GM12801 (cell line): ENCODE measurements at regions not wholly inside any gene's neighbourhood (a gene's known extent, or its start where the extent isn't known, plus 50 kb on each side); places are given as distances from the start of the nearest gene placed in this dataset.

Source experiments
- TF ChIP-seq, protein P1 (sequence below): IDR thresholded peaks from one replicate; pipeline ENCODE4 v1.5.1; 2011; ENCODE audit warnings: control low read depth; ENCODE audit not compliant: insufficient read length; ENCODE audit errors: extremely low read depth

DNA sequence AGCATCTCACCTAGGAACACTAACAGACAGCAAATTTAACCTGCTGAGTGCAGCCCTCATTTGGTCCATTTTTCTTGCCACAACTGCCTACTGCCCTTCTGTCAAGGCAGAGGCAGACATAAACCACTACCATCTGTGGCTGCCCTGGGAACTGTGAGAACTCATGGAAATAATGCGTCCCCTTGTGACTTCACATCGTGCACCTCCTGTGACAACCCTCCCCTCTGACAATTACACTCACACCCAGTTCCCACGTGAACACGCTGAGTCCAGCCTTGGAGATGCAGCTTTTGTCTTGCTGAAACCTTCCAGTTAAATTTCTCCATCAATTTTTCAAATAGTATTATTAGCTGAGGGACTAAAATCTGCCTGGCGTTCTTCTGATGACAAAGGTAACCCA is 193.1 kb upstream of the KLF14 start:
- TF ChIP-seq, protein P1, sequence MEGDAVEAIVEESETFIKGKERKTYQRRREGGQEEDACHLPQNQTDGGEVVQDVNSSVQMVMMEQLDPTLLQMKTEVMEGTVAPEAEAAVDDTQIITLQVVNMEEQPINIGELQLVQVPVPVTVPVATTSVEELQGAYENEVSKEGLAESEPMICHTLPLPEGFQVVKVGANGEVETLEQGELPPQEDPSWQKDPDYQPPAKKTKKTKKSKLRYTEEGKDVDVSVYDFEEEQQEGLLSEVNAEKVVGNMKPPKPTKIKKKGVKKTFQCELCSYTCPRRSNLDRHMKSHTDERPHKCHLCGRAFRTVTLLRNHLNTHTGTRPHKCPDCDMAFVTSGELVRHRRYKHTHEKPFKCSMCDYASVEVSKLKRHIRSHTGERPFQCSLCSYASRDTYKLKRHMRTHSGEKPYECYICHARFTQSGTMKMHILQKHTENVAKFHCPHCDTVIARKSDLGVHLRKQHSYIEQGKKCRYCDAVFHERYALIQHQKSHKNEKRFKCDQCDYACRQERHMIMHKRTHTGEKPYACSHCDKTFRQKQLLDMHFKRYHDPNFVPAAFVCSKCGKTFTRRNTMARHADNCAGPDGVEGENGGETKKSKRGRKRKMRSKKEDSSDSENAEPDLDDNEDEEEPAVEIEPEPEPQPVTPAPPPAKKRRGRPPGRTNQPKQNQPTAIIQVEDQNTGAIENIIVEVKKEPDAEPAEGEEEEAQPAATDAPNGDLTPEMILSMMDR, result no peak

DNA sequence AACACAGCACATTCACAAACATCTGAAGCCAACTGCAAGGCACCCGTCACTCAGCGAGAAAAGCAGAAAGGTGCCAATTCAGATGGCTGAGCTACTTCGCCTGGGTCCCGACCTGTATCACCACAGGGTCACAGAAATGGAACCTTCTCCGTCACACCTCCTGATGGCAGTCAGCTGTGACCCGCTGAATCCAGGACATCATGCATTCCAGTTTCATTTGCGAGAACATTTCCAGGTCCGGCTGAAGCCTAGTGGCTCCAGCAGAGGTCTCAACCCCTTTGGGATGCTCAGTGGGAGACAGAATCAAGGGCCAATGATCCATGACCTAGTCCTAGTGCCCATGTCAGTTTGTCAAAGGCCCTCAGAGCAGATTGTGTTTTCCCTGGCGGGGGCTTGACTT is 193.6 kb upstream of the KLF14 start:
- TF ChIP-seq, protein P1, result no peak

DNA sequence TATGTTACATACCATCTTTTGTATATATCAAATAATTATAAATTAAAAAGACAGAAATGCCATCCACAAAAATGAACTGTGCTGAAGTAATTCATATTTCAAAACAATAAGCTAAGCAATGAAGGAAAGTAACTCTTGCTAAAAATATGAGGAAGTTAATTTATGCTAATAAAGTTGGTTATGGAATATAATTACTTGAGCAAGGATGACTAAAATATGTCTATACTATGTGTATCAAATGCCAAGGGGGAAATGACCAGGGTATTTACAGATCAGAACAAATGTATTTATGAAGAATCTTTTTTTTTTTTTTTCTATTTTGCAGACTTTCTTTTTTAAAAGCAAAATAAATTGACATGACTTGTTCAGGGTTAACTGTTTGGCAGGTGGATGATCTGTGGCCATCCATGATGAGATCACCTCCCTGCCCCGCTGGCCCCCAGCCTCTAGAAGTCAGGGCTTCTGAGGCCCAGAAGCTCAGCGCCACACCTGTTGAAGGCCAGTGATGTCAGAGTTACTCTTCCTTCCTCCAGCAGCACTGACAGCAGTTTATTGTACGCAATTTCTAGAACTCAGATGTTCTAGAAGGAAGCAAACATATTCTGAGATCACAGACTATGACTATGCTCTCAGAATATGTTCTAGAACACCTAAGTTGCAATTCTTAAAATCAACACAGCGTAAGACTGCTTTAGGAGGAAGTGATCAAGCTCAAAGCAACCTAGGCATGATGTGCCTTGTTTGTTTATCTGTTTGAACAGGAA is 196.1 kb upstream of the KLF14 start:
- TF ChIP-seq, protein P1, result no peak

DNA sequence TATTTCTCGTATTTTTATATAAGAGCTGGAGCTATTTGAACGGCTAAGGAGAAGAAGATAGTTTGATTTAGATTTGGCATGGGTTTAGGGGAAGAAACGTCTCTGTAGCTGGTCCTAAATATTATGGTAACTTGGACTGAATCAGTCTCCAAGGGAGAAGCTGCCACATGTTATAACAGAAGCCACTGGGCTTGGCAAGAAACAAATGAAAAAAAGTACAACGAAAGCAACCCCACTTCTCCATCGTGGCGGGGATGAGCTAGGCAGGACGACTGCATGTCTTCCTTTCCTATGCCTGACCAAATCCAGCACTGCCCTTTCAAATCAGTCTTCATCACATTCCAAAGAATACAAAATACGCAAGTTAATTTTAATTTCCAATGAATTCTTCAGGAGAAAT is 196.7 kb upstream of the KLF14 start:
- TF ChIP-seq, protein P1, result no peak

DNA sequence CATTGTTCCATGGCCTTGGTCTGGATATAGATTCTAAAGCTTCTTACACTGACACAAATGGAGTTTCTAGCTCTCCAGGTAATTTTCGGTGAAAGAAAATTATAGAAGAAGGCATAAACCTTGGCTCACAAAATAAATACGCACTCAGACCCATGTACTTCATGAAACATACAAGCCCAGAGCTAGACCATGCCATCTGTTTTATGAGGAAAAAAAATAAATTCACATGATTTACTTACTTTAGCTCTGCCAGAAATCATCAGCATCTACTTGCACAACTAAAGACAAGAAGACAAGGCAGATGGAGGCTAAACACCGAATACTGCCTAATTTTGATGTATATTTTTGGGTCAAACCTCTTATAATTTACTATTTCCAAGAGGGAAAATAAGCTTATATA is 197.4 kb upstream of the KLF14 start:
- TF ChIP-seq, protein P1, result no peak

DNA sequence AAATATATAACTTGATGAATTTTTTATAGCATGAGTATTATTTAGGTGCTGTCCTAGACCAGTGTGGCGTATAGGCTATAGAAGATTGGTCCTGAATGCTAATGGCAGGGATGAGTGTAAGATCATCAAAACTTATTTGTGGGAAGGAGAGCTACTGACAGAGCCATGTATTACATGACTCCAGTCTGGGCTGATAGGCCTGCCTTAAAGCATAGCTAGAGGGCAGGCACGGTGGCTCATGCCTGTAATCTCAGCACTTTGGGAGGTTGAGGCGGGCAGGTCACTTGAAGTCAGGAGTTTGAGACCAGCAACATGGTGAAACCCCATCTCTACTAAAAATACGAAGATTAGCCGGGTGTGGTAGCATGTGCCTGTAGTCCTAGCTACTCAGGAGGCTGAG is 198.1 kb upstream of the KLF14 start:
- TF ChIP-seq, protein P1, result no peak

DNA sequence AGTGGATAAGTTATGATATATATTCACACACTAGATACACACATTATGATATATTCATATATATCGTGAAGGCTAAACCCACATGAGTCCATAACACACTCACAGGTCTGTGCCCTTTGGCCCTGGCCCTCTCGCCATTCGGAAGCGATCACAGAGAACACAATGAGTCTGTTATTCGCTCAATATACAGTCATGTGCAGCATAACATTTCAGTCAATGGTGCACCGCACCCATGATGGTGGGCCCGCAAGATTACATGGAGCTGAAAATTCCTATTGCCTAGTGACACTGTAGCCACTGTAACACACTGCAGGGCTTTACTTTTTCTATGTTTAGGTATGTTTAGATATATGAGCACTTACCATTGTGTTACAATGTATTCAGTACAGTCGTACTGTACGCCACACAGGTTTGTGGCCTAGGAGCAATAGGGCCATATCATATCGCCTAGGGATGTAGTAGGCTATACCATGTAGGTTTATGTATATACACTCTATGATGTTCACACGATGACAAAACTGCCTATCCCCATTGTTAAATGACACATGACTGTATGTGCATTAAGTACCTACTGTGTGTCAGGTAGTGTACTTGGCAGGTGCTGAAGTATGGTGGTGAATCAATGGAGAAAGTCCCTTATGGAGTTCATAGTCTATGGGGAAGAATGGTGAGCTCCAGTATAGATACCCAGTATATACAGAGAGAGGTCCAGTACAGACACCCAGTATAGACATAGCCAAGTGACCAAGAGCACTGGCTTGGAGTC is 198.8 kb upstream of the KLF14 start:
- TF ChIP-seq, protein P1, result no peak
